AG04450 (cell line): ENCODE measurements at regions not wholly inside any gene's neighbourhood (a gene's known extent, or its start where the extent isn't known, plus 50 kb on each side); places are given as distances from the start of the nearest gene placed in this dataset.

Experiments used
- CTCF ChIA-PET: fragments of 300-600, 350-600 bp; formaldehyde crosslinking; extraction: SDS; loops from one replicate; lab custom pipeline; 2022; ENCODE audit warnings: antibody characterized with exemption, inconsistent platforms; lab: Charles Lee
- POLR2A ChIA-PET: fragments of 350-600 bp; formaldehyde crosslinking; extraction: SDS; loops from one replicate; lab custom pipeline; 2021; ENCODE audit warnings: antibody characterized with exemption, inconsistent platforms; lab: Yijun Ruan, JAX
- DNase-seq: peaks from one replicate; pipeline ENCODE4 v3.0.0-alpha.2; 2011; ENCODE audit warnings: low read depth, low spot score
- H3K27ac ChIP-seq: one replicate; pipeline ENCODE4 v1.5.1; 2012; ENCODE audit warnings: low read depth, low read length, control low read depth
- H3K27me3 ChIP-seq: one replicate; pipeline ENCODE4 v1.6.0; 2012; ENCODE audit warnings: low read length; ENCODE audit not compliant: control insufficient read depth, insufficient read depth
- H3K4me3 ChIP-seq: 2 replicates; pipeline ENCODE4 v1.5.1; 2011; ENCODE audit warnings: mild to moderate bottlenecking, low read depth, low read length, control low read depth
- H3K9me3 ChIP-seq: 2 replicates; pipeline ENCODE4 v1.5.1; 2012; ENCODE audit warnings: low read length; ENCODE audit not compliant: control insufficient read depth, insufficient read depth
- CTCF ChIP-seq: IDR thresholded peaks from 2 replicates; pipeline ENCODE4 v1.5.1; 2011; ENCODE audit warnings: low read depth, low read length, control low read depth, inconsistent platforms

- Histone ChIP-seq H3K27ac (no peak overlapping the region), H3K27me3 (no peaks in the 10 kb centered on the region), H3K9me3 (no peaks in the 10 kb centered on the region), H3K4me3 (no peak overlapping the region)
- no peak for DNase-seq
- ChIA-PET POLR2A (no interaction called here), CTCF (interaction anchor here (1.3 kb wide), 1 partner anchor 11 kb away, joined by 4 read pairs; no protein-coding TSS in a partner anchor)
- TF ChIP-seq CTCF = no peak
These were observed 88.0 kb upstream of the ADGRF1 start for GRCh38 chr6:47130086-47130485.

- ChIA-PET POLR2A (no interaction called here), CTCF (interaction anchor here (1.3 kb wide), 1 partner anchor 10 kb away, joined by 4 read pairs; no protein-coding TSS in a partner anchor)
- Histone ChIP-seq H3K4me3 (no peak overlapping the region), H3K27me3 (no peaks in the 10 kb centered on the region), H3K27ac (no peak overlapping the region), H3K9me3 (no peaks in the 10 kb centered on the region)
- no peak for DNase-seq
- TF ChIP-seq CTCF = no peak
These were observed 87.0 kb upstream of the ADGRF1 start for GRCh38 chr6:47129129-47129528.

- CTCF ChIA-PET = interaction anchor here (0.6 kb wide), 1 partner anchor 29 kb away, joined by 3 read pairs; no protein-coding TSS in a partner anchor
- Histone ChIP-seq H3K27ac (no peak overlapping the region), H3K27me3 (no peaks in the 10 kb centered on the region), H3K9me3 (no peaks in the 10 kb centered on the region), H3K4me3 (no peak overlapping the region)
- POLR2A ChIA-PET = no interaction called here
- TF ChIP-seq CTCF = no peak
- no peak for DNase-seq
These were observed 84.7 kb upstream of the ADGRF1 start for GRCh38 chr6:47126647-47127391.

DNA sequence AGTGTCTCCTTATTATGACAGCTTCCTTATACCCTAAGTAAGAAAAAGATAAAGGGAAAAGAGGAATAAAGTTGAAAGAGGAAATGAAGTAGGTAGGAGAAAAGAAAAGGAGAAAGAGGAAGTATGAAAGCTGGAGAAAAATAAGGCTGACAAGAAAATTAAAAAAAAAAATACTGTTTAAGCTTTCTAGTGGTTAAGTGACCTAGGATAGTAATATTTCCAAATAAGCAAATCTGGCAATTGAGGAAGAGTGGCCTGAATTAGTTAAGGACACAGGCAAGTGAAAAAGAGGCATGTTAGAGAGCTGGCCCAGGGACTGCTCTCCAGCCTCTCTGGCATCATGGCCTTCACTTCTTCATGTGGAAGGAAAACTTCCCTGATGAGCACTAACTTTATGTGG, 76.5 kb upstream of the ADGRF1 start:
- no peak for DNase-seq
- CTCF ChIA-PET = interaction anchor here (1.1 kb wide), 1 partner anchor 11 kb away, joined by 4 read pairs; no protein-coding TSS in a partner anchor
- Histone ChIP-seq H3K27me3 (no peaks in the 10 kb centered on the region), H3K9me3 (no peaks in the 10 kb centered on the region), H3K4me3 (no peak overlapping the region), H3K27ac (no peak overlapping the region)
- POLR2A ChIA-PET = no interaction called here
- TF ChIP-seq CTCF = no peak

DNA sequence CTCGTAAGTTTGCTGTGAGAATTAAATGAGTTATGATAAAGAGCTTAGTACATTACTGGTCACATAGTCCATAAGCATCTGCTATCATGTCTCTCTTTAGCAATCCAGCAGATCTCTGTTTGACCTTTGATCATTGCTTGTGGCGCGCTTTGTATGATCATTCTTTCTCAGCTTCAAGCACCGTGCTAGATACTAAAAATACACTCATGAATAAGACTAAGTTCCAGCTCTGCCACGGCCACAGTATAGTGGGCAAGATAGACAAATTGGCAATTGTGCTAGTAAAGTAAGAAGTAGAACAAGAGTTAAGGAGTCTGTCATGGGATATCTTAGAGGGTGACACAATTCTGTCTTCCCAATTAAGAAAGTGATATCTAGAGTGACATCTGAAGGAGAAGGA, 75.2 kb upstream of the ADGRF1 start:
- no peak for DNase-seq
- Histone ChIP-seq H3K27me3 (no peaks in the 10 kb centered on the region), H3K27ac (no peak overlapping the region), H3K9me3 (no peaks in the 10 kb centered on the region), H3K4me3 (no peak overlapping the region)
- CTCF ChIA-PET = interaction anchor here (0.6 to 1.7 kb wide), 2 partner anchors 15 to 19 kb away, joined by 4 to 5 read pairs; no protein-coding TSS in a partner anchor
- POLR2A ChIA-PET = no interaction called here
- no peak for TF ChIP-seq CTCF
